Fibroblast of villous mesenchyme (primary cell): ENCODE measurements at regions not wholly inside any gene's neighbourhood (a gene's known extent, or its start where the extent isn't known, plus 50 kb on each side); places are given as distances from the start of the nearest gene placed in this dataset.
"Not testable (repeated sequence)": the region's sequence is repeated elsewhere in the genome, so short reads cannot be mapped to it uniquely, and the experiment has no call there.

Experiments
- DNase-seq: peaks from one replicate; pipeline ENCODE4 v3.0.0-alpha.2; 2010; ENCODE audit warnings: low read depth
- H3K4me3 ChIP-seq: 2 replicates; pipeline ENCODE4 v1.5.1; 2011; ENCODE audit warnings: low read depth, mild to moderate bottlenecking, low read length
- TF ChIP-seq, protein P1 (sequence below): IDR thresholded peaks from 2 replicates; pipeline ENCODE4 v1.5.1; 2012; ENCODE audit warnings: low read depth, mild to moderate bottlenecking, low read length; ENCODE audit not compliant: insufficient read depth

DNA sequence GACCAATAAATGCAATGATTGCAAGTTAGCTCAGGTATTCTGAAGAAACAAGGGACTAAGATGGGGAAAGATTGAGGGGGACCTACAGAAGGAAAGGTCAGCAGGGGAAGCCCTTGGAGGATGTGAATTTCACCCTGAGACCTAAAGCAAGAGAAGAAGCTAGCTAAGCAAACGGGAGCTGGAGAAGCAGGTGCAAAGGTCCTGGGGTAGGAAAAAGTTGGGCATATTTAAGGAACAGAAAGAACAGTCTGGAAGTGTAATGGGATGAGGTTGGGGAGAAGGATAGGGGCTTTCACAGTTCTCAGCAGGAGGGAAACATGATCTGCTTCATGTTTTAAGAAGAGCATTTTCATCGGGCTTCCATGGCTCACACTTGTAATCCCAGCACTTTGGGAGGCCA is 89.7 kb upstream of the SLC45A1 start:
- H3K4me3 ChIP-seq, result no peak overlapping the region
- TF ChIP-seq, protein P1, sequence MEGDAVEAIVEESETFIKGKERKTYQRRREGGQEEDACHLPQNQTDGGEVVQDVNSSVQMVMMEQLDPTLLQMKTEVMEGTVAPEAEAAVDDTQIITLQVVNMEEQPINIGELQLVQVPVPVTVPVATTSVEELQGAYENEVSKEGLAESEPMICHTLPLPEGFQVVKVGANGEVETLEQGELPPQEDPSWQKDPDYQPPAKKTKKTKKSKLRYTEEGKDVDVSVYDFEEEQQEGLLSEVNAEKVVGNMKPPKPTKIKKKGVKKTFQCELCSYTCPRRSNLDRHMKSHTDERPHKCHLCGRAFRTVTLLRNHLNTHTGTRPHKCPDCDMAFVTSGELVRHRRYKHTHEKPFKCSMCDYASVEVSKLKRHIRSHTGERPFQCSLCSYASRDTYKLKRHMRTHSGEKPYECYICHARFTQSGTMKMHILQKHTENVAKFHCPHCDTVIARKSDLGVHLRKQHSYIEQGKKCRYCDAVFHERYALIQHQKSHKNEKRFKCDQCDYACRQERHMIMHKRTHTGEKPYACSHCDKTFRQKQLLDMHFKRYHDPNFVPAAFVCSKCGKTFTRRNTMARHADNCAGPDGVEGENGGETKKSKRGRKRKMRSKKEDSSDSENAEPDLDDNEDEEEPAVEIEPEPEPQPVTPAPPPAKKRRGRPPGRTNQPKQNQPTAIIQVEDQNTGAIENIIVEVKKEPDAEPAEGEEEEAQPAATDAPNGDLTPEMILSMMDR, result no peak
- DNase-seq, result no peak

DNA sequence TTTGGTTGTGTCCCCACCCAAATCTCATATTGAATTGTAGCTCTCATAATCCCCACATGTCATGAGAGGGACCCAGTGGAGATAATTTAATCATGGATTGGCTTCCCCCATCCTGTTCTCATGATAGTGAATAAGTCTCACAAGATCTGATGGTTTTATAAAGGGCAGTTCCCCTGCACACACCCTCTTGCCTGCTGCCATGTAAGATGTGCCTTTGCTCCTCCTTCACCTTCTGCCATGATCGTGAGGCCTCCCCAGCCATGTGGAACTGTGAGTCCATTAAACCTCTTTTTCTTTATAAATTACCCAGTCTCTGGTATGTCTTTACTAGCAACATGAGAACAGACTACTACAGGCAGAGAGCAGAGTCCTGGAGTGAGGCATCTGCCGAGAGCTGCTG is 90.2 kb upstream of the SLC45A1 start:
- not testable (repeated sequence) for DNase-seq, H3K4me3 ChIP-seq

DNA sequence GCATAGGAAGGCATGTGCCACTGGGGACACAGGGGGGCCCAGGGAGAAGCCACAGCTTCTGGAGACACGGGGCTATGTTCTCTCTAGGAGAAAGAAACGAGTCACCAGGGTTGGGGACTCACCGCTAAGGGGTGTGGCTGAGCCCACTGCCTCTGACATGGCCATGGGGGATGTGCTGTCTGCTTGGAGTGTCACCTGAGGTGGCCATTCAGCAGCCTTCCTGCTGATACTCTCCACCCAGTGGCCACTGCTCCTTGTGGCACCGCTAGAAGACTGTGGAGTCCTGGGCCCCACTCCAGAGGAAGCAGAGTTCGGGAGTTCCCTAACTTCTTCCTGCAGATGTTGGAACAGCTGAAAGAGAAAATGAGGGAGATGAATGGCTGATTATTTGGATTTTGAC is 91.2 kb upstream of the SLC45A1 start:
- DNase-seq, result no peak
- TF ChIP-seq, protein P1, result no peak
- H3K4me3 ChIP-seq, result no peak overlapping the region

DNA sequence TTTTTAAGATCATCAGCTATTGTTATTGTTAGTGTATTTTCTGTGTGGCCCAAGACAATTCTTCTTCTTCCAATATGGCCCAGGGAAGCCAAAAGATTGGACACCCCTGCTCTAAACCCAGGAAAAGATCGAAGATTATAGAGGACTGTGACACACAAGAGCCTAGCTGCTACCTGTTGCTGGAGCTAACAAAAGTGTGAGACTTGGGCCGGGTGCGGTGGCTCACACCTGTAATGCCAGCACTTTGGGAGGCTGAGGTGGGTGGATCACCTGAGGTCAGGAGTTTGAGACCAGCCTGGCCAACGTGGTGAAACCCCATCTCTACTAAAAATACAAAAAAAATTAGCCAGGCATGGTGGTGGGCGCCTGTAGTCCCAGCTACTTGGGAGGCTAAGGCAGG is 91.9 kb upstream of the SLC45A1 start:
- DNase-seq, H3K4me3 ChIP-seq: not testable (repeated sequence)

DNA sequence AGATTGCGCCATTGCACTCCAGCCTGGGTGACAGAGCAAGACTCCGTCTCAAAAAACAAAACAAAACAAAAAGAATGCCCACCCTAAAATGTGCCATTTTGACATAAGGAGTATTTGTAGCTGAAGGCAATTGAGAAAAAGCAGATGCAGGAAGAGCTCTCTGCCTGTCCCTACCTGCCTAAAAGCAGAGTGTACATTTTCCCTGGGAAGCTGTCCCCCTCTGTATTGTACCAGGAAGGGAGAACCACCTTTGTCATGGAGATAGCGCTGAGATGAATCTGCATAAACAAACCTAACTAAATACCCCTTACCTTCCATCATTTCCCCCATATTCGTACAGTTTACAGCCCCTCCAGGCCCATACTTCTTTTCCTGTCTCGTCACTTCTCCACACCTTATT is 94.4 kb upstream of the SLC45A1 start:
- TF ChIP-seq, protein P1, result no peak
- no peak for DNase-seq
- H3K4me3 ChIP-seq, result no peak overlapping the region

DNA sequence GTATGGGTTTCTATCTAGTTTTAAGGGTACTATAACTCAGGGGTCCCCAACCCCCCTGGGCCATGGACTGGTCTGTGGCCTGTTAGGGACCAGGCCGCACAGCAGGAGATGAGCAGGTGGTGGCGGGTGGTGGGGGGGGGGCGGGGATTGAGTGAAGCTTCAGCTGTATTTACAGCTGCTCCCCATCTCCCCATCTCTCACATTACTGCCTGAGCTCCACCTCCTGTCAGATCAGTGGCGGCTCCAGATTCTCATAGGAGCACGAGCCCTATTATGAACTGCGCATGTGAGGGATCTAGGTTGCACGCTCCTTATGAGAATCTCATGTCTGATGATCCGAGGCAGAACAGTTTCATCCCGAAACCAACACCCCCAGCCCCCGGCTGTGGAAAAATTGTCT is 95.1 kb upstream of the SLC45A1 start:
- TF ChIP-seq, protein P1, result no peak

DNA sequence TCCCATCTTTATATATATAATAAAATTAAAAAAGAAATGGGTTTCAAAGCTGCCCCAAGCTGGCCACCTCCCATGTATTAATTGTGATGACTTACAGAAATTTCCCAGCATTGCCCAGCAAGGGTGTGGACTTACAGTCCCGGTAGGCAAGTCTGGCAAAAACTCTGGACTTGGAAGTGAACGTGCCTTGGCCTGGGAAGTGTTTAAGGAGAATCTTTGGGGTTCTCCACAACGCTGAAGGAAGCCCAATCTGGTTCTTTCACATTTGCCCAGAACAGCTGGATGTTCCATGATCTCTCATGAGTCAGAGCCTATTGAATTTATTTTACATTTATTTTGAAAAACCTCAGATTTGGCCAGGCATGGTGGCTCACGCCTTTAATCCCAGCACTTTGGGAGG is 98.4 kb upstream of the SLC45A1 start:
- TF ChIP-seq, protein P1, result no peak
- DNase-seq, result no peak
- H3K4me3 ChIP-seq, result no peak overlapping the region

More for the DNA sequence above, 95.1 kb upstream of the SLC45A1 start:
- DNase-seq, result no peak
- H3K4me3 ChIP-seq, result no peak overlapping the region

DNA sequence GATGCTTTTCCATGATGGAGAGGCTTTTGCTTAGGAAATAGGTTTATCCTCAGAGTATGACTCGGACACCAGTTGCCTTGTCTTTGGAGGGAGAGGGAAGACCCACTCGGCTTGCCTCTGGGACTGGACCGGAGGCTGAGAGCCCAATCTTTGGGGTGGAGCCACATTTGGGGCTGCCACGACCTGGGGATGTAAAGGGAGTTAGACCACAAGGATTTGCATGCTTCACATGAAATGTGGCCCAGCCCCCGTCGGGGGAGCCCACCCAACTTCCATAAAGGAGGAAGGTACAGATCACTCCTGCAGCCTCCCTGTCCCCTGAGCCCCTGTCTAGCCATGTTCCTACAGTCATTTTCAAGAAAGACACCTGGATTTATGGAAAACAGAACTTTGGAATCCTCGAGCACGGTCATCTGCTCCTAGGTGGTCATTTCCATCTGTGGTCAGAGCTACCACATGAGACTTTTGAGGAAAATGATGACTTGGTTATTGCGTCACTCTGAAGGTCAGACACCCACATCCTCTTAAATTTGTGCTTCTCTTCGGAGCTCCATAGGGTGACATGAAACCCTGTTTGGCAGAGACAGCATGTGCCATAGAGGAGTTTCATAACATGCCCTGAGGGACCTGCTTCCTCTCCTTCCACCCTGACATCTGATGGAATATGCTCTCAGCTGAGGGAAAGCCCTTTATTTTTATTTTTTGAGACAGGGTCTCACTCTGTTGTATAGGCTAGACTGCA is 99.4 kb upstream of the SLC45A1 start:
- TF ChIP-seq, protein P1, result no peak
- H3K4me3 ChIP-seq, result no peak overlapping the region
- DNase-seq, result peak; percentile 83
